ENCODE measurements at regions not wholly inside any gene's neighbourhood (a gene's known extent, or its start where the extent isn't known, plus 50 kb on each side); places are given as distances from the start of the nearest gene placed in this dataset.

DNA sequence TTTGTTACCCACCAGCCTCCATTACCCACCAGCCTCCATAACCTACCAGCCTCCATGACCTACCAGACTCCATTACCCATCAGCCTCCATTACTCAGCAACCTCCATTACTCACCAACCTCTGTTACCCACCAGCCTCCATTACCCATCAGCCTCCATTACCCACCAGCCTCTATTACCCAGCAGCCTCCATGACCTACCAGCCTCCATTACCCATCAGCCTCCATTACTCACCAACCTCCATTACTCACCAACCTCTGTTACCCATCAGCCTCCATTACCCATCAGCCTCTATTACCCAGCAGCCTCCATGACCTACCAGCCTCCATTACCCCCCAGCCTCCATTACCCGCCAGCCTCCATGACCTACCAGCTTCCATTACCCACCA, 133.3 kb upstream of the HS6ST1 start:
- no peaks in the 10 kb centered on the region for H3K36me3 ChIP-seq
- TF ChIP-seq CTCF (IDR thresholded peaks at IDR 0.05) (no peak), POLR2A (IDR thresholded peaks at IDR 0.05) (no peak)
- no peaks in the 10 kb centered on the region for H3K27me3 ChIP-seq
- H3K9me3 ChIP-seq, result no peaks in the 10 kb centered on the region
- DNase-seq, result no peak
- H3K4me1 ChIP-seq, result no peaks in the 10 kb centered on the region
- H3K27ac ChIP-seq, result no peak overlapping the region
- H3K4me3 ChIP-seq, result no peak overlapping the region

DNA sequence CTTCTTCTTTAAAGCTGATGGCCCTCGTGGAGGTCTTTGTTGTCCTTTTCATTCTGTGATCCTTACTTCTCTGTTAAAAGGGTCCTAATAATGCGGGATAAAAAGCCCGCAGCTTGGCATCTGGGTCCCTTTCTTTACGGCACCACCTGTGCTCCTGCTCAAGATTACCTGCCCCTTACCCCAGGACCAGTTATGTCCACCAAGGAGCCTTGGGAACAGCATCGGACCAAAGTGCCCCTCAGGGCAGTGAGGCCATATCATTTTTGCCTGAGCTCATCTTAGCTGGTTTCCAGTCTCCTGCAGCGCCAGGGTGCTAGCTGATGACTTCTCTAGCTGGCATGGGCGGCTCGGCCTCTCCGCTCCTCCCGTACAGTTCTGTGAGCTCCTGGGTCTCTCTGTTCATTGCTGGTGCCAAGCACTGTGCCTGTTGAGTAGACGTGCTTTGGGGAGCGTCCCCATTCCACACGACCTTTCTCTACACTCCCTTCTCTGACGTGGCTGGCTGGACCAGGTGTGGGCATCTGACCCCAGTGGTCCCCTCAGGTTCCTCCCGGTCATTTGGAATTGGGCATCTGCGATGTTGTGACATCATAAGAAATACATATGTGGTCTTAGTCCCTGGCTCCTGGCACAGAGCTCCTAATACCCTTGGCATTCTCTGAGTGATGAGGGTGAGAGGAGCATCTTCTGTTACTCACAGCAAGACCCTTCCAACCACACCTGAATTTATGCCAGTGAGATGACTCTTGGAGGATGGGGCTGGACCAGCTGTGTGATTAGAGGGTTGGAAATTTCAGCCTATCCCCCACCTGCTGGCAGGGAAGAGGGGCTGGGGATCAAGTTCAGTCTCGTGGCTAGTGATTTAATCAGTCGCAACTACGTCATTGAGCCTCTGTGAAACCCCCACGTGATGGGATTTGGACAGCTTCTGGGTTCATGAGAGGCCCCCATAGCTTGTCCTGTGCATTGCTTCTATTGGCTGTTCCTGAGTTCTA, 134.2 kb upstream of the HS6ST1 start:
- TF ChIP-seq POLR2A (IDR thresholded peaks at IDR 0.05) (no peak), CTCF (IDR thresholded peaks at IDR 0.05) (no peak)
- no peaks in the 10 kb centered on the region for H3K9me3 ChIP-seq
- peak in 1 of 3 donors; percentile 32 for DNase-seq

DNA sequence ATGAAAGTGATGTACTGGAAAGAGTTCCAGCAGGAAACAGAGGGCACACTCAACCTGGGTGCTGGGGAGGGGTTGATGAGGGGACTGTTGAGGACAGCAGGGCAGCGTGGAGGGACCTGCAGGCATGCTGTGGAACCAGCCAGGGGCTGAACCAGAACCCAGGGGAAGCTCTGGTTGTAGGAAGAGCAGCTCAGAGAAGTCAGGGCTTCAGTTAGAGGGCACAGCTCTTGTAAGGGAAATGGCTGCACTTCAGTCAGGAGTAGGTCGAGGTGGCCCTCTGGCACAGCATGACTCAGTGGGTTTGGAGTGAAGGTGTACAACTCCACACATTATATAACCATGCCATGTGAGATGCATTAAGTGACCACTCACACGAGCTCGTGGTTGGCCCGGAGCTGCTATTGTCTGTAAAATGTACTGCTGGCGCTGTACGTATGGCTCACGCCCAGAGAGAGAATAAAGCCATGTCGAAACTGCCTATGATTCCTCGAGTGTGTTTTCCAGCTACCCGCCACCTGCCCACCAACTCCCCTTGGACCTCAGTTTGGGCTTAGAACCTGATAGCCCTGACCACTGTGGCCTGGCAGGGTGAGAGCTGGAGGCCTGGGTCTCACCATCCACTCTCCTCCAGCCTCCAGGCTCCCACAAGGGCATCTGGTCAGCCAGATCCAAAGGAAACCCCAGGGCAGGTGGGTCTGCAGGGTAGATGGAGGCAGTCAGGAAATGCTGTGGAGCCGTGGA, 136.5 kb upstream of the HS6ST1 start:
- Histone ChIP-seq H3K36me3 (no peaks in the 10 kb centered on the region), H3K9me3 (no peaks in the 10 kb centered on the region)
- peak in 1 of 3 donors; percentile 36 for DNase-seq

More for the DNA sequence above, 134.2 kb upstream of the HS6ST1 start:
- Histone ChIP-seq H3K36me3 (no peaks in the 10 kb centered on the region), H3K27ac (no peak overlapping the region), H3K4me3 (no peak overlapping the region), H3K27me3 (no peaks in the 10 kb centered on the region), H3K4me1 (no peaks in the 10 kb centered on the region)

DNA sequence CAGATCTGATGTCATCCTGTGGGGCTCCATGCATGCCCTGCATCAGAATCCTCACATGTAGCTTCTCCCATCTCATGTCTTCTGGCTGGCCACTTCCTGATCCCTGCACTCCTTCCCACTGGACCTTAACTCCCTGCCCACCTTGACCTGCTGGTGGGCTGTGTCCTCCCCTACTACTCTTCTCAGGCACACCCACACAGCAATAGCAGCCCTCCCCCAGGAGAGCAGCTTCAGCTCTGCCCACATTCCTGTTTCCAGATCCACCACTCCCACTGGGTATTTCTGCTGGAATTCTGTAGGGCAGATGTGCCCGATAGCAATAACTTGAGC, 137.0 kb upstream of the HS6ST1 start:
- TF ChIP-seq POLR2A (IDR thresholded peaks at IDR 0.05), result no peak
- TF ChIP-seq CTCF (IDR thresholded peaks at IDR 0.05), result no peak
- Histone ChIP-seq H3K4me3 (no peak overlapping the region), H3K27ac (no peak overlapping the region), H3K4me1 (no peaks in the 10 kb centered on the region), H3K27me3 (no peaks in the 10 kb centered on the region), H3K36me3 (no peaks in the 10 kb centered on the region), H3K9me3 (no peaks in the 10 kb centered on the region)
- DNase-seq, result peak in 1 of 3 donors; percentile 13

More for the DNA sequence above, 136.5 kb upstream of the HS6ST1 start:
- TF ChIP-seq POLR2A (IDR thresholded peaks at IDR 0.05) (no peak), CTCF (IDR thresholded peaks at IDR 0.05) (no peak)
- H3K27ac ChIP-seq, result no peak overlapping the region
- H3K27me3 ChIP-seq, result no peaks in the 10 kb centered on the region
- no peaks in the 10 kb centered on the region for H3K4me1 ChIP-seq
- H3K4me3 ChIP-seq, result no peak overlapping the region

- Histone ChIP-seq H3K9me3 (no peaks in the 10 kb centered on the region), H3K36me3 (no peaks in the 10 kb centered on the region), H3K27ac (no peak overlapping the region), H3K4me1 (no peaks in the 10 kb centered on the region), H3K27me3 (no peaks in the 10 kb centered on the region), H3K4me3 (no peak overlapping the region)
- DNase-seq, result peak in 1 of 3 donors; percentile 35
- TF ChIP-seq POLR2A (IDR thresholded peaks at IDR 0.05) (no peak), CTCF (IDR thresholded peaks at IDR 0.05) (no peak)
Measured at GRCh38 chr2:128456281-128456680, 137.6 kb upstream of the HS6ST1 start.

Measured in Peyer's patch (tissue), 4 donors.